ENCODE measurements at regions not wholly inside any gene's neighbourhood (a gene's known extent, or its start where the extent isn't known, plus 50 kb on each side); places are given as distances from the start of the nearest gene placed in this dataset.

- DNase-seq (ENCODE audit: low read depth) = no peak
- TF ChIP-seq CTCF (IDR thresholded peaks at IDR 0.05; ENCODE audit: insufficient read depth, low read depth, low read length, missing control alignments) = no peak
- no peak overlapping the region for H3K4me3 ChIP-seq (ENCODE audit: low read depth, low read length)
Observed at GRCh38 chr2:41966431-41966893, 81.4 kb upstream of the PKDCC start.

GRCh38 chr2:41966920-41967319 is 80.9 kb upstream of the PKDCC start:
- TF ChIP-seq CTCF (IDR thresholded peaks at IDR 0.05; ENCODE audit: insufficient read depth, low read depth, low read length, missing control alignments) = no peak
- no peak overlapping the region for H3K4me3 ChIP-seq (ENCODE audit: low read depth, low read length)
- DNase-seq (ENCODE audit: low read depth) = no peak

- no peak for TF ChIP-seq CTCF (IDR thresholded peaks at IDR 0.05; ENCODE audit: insufficient read depth, low read depth, low read length, missing control alignments)
- no peak for DNase-seq (ENCODE audit: low read depth)
- H3K4me3 ChIP-seq (ENCODE audit: low read depth, low read length) = no peak overlapping the region
Observed at GRCh38 chr2:41967476-41968181, 80.2 kb upstream of the PKDCC start.

- H3K4me3 ChIP-seq (ENCODE audit: low read depth, low read length) = no peak overlapping the region
- no peak for DNase-seq (ENCODE audit: low read depth)
- TF ChIP-seq CTCF (IDR thresholded peaks at IDR 0.05; ENCODE audit: insufficient read depth, low read depth, low read length, missing control alignments) = no peak
Observed at GRCh38 chr2:41968182-41968578, 79.6 kb upstream of the PKDCC start.

GRCh38 chr2:41970988-41971660 is 76.7 kb upstream of the PKDCC start:
- TF ChIP-seq CTCF (IDR thresholded peaks at IDR 0.05; ENCODE audit: insufficient read depth, low read depth, low read length, missing control alignments) = no peak
- DNase-seq (ENCODE audit: low read depth) = no peak

GRCh38 chr2:41972179-41972578 is 75.6 kb upstream of the PKDCC start:
- TF ChIP-seq CTCF (IDR thresholded peaks at IDR 0.05; ENCODE audit: insufficient read depth, low read depth, low read length, missing control alignments) = no peak
- DNase-seq (ENCODE audit: low read depth) = no peak
- H3K4me3 ChIP-seq (ENCODE audit: low read depth, low read length) = no peak overlapping the region

More at GRCh38 chr2:41970988-41971660, 76.7 kb upstream of the PKDCC start:
- H3K4me3 ChIP-seq (ENCODE audit: low read depth, low read length) = no peak overlapping the region

Data from GM12865 (cell line).